Adipocyte (in vitro differentiated cells): ENCODE measurements at regions not wholly inside any gene's neighbourhood (a gene's known extent, or its start where the extent isn't known, plus 50 kb on each side); places are given as distances from the start of the nearest gene placed in this dataset.
"Not testable (repeated sequence)": the region's sequence is repeated elsewhere in the genome, so short reads cannot be mapped to it uniquely, and the experiment has no call there.

Experiments
- DNase-seq: peaks from one replicate; pipeline ENCODE4 v3.0.0-alpha.2; 2015; ENCODE audit warnings: low read depth
- H3K27me3 ChIP-seq: replicated peaks from 2 replicates; pipeline ENCODE4 v1.7.0; 2013; ENCODE audit warnings: mild to moderate bottlenecking, low read length, moderate library complexity; ENCODE audit not compliant: control insufficient read depth, insufficient read depth
- H3K36me3 ChIP-seq: 2 replicates; pipeline ENCODE4 v1.7.0; 2013; ENCODE audit warnings: low read length, mild to moderate bottlenecking, moderate library complexity; ENCODE audit not compliant: control insufficient read depth, insufficient read depth, severe bottlenecking
- H3K4me1 ChIP-seq: 2 replicates; pipeline ENCODE4 v1.7.0; 2013; ENCODE audit warnings: mild to moderate bottlenecking, low read length, moderate library complexity; ENCODE audit not compliant: control insufficient read depth, insufficient read depth
- H3K4me3 ChIP-seq: 2 replicates; pipeline ENCODE4 v1.7.0; 2013; ENCODE audit warnings: mild to moderate bottlenecking, low read length, moderate library complexity
- H3K9ac ChIP-seq: 2 replicates; pipeline ENCODE4 v1.7.0; 2013; ENCODE audit warnings: mild to moderate bottlenecking, low read length, moderate library complexity
- H3K9me3 ChIP-seq: 2 replicates; pipeline ENCODE4 v1.7.0; 2013; ENCODE audit warnings: mild to moderate bottlenecking, low read length, moderate library complexity; ENCODE audit not compliant: control insufficient read depth

GRCh38 chr5:21550916-21551315 is 1302.2 kb downstream of the CDH12 start:
- not testable (repeated sequence) for DNase-seq, H3K36me3 ChIP-seq, H3K4me3 ChIP-seq, H3K9me3 ChIP-seq, H3K9ac ChIP-seq, H3K4me1 ChIP-seq, H3K27me3 ChIP-seq

- not testable (repeated sequence) for H3K9ac ChIP-seq, H3K4me3 ChIP-seq, H3K27me3 ChIP-seq, H3K36me3 ChIP-seq, H3K4me1 ChIP-seq, DNase-seq, H3K9me3 ChIP-seq
Measured at GRCh38 chr5:21547656-21548055, 1305.5 kb downstream of the CDH12 start.

- not testable (repeated sequence) for H3K36me3 ChIP-seq, H3K9me3 ChIP-seq, H3K27me3 ChIP-seq, H3K4me3 ChIP-seq, H3K4me1 ChIP-seq, H3K9ac ChIP-seq
- peak; percentile 13 for DNase-seq
Measured at GRCh38 chr5:21535114-21535513, 1318.0 kb downstream of the CDH12 start.

GRCh38 chr5:21521157-21521556 is 1332.0 kb downstream of the CDH12 start:
- H3K27me3 ChIP-seq, H3K9me3 ChIP-seq, H3K4me1 ChIP-seq, H3K9ac ChIP-seq, H3K4me3 ChIP-seq, H3K36me3 ChIP-seq, DNase-seq: not testable (repeated sequence)

- not testable (repeated sequence) for H3K9ac ChIP-seq, H3K4me1 ChIP-seq, DNase-seq, H3K9me3 ChIP-seq, H3K36me3 ChIP-seq, H3K4me3 ChIP-seq, H3K27me3 ChIP-seq
Measured at GRCh38 chr5:21496926-21497325, 1356.2 kb downstream of the CDH12 start.

- not testable (repeated sequence) for H3K4me1 ChIP-seq, H3K27me3 ChIP-seq, DNase-seq, H3K4me3 ChIP-seq, H3K9ac ChIP-seq, H3K9me3 ChIP-seq, H3K36me3 ChIP-seq
Measured at GRCh38 chr5:21496056-21496455, 1357.1 kb downstream of the CDH12 start.

GRCh38 chr5:21495235-21495634 is 1357.9 kb downstream of the CDH12 start:
- not testable (repeated sequence) for H3K4me1 ChIP-seq, H3K4me3 ChIP-seq, H3K36me3 ChIP-seq, DNase-seq, H3K27me3 ChIP-seq, H3K9ac ChIP-seq, H3K9me3 ChIP-seq

GRCh38 chr5:21494033-21494432 is 1359.1 kb downstream of the CDH12 start:
- H3K9me3 ChIP-seq, H3K4me3 ChIP-seq, H3K36me3 ChIP-seq, H3K27me3 ChIP-seq, H3K9ac ChIP-seq, H3K4me1 ChIP-seq, DNase-seq: not testable (repeated sequence)

GRCh38 chr5:21491182-21491581 is 1362.0 kb downstream of the CDH12 start:
- H3K9ac ChIP-seq, H3K4me1 ChIP-seq, H3K4me3 ChIP-seq, H3K27me3 ChIP-seq, DNase-seq, H3K9me3 ChIP-seq, H3K36me3 ChIP-seq: not testable (repeated sequence)

- H3K36me3 ChIP-seq, H3K9ac ChIP-seq, H3K4me1 ChIP-seq, H3K4me3 ChIP-seq, DNase-seq, H3K27me3 ChIP-seq, H3K9me3 ChIP-seq: not testable (repeated sequence)
Measured at GRCh38 chr5:21488828-21489227, 1364.3 kb downstream of the CDH12 start.

GRCh38 chr5:21485458-21486000 is 1367.6 kb downstream of the CDH12 start:
- not testable (repeated sequence) for H3K27me3 ChIP-seq, H3K9me3 ChIP-seq, H3K9ac ChIP-seq, DNase-seq, H3K36me3 ChIP-seq, H3K4me3 ChIP-seq, H3K4me1 ChIP-seq

- H3K36me3 ChIP-seq, H3K27me3 ChIP-seq, H3K9ac ChIP-seq, DNase-seq, H3K4me3 ChIP-seq, H3K9me3 ChIP-seq, H3K4me1 ChIP-seq: not testable (repeated sequence)
Measured at GRCh38 chr5:21484498-21484889, 1368.7 kb downstream of the CDH12 start.
